ENCODE measurements at regions not wholly inside any gene's neighbourhood (a gene's known extent, or its start where the extent isn't known, plus 50 kb on each side); places are given as distances from the start of the nearest gene placed in this dataset.
"Not testable (repeated sequence)": the region's sequence is repeated elsewhere in the genome, so short reads cannot be mapped to it uniquely, and the experiment has no call there.

GRCh38 chr2:183937220-183937619 is 661.1 kb upstream of the ZNF804A start:
- no peak for DNase-seq

- DNase-seq: no peak
Measured at GRCh38 chr2:183946193-183946592, 652.1 kb upstream of the ZNF804A start.

GRCh38 chr2:183948861-183949260 is 649.5 kb upstream of the ZNF804A start:
- no peak for DNase-seq

- peak; percentile 25 for DNase-seq
Measured at GRCh38 chr2:183950673-183951072, 647.7 kb upstream of the ZNF804A start.

GRCh38 chr2:183951630-183952029 is 646.7 kb upstream of the ZNF804A start:
- no peak for DNase-seq

- no peak for DNase-seq
Measured at GRCh38 chr2:183952741-183953140, 645.6 kb upstream of the ZNF804A start.

GRCh38 chr2:183963609-183964008 is 634.7 kb upstream of the ZNF804A start:
- no peak for DNase-seq

- DNase-seq: no peak
Measured at GRCh38 chr2:183964565-183964964, 633.8 kb upstream of the ZNF804A start.

GRCh38 chr2:183967756-183968155 is 630.6 kb upstream of the ZNF804A start:
- DNase-seq: no peak

- not testable (repeated sequence) for DNase-seq
Measured at GRCh38 chr2:183975676-183976075, 622.7 kb upstream of the ZNF804A start.

- no peak for DNase-seq
Measured at GRCh38 chr2:183984871-183985270, 613.5 kb upstream of the ZNF804A start.

- DNase-seq: no peak
Measured at GRCh38 chr2:183991968-183992367, 606.4 kb upstream of the ZNF804A start.

GRCh38 chr2:183993052-183993451 is 605.3 kb upstream of the ZNF804A start:
- peak; percentile 18 for DNase-seq

- no peak for DNase-seq
Measured at GRCh38 chr2:183995632-183996031, 602.7 kb upstream of the ZNF804A start.

- DNase-seq: peak; percentile 26
Measured at GRCh38 chr2:183996825-183997793, 601.2 kb upstream of the ZNF804A start.

GRCh38 chr2:183998041-183998796 is 600.1 kb upstream of the ZNF804A start:
- DNase-seq: no peak

GRCh38 chr2:183998797-183999190 is 599.5 kb upstream of the ZNF804A start:
- no peak for DNase-seq

GRCh38 chr2:184004289-184004947 is 593.9 kb upstream of the ZNF804A start:
- no peak for DNase-seq

- DNase-seq: no peak
Measured at GRCh38 chr2:184004948-184005672, 593.2 kb upstream of the ZNF804A start.

- no peak for DNase-seq
Measured at GRCh38 chr2:184006998-184007397, 591.3 kb upstream of the ZNF804A start.

- DNase-seq: no peak
Measured at GRCh38 chr2:184026961-184027360, 571.4 kb upstream of the ZNF804A start.

GRCh38 chr2:184030245-184030644 is 568.1 kb upstream of the ZNF804A start:
- DNase-seq: no peak

- DNase-seq: no peak
Measured at GRCh38 chr2:184030989-184031388, 567.3 kb upstream of the ZNF804A start.
